Adrenal gland (tissue), 5 donors: ENCODE measurements at regions not wholly inside any gene's neighbourhood (a gene's known extent, or its start where the extent isn't known, plus 50 kb on each side); places are given as distances from the start of the nearest gene placed in this dataset.

Source experiments
- CTCF ChIP-seq, 6 experiments: fragments of 450-650 bp in 4 of 6; fragments of 200-600 bp in 2 of 6; sonication (generic) in 1 of 6; IDR thresholded peaks; 1 replicate in 5 of 6; 2 replicates in 1 of 6; pipeline versions ENCODE4 v1.5.1 to v1.8.0; 2016 to 2021; ENCODE audit warnings: antibody characterized with exemption in 6 of 6, mild to moderate bottlenecking in 2 of 6, moderate library complexity in 1 of 6
- POLR2A ChIP-seq, 2 donors: fragments of 450-650 bp; IDR thresholded peaks; one replicate each; pipeline ENCODE4 v1.6.1; 2017; ENCODE audit warnings: antibody characterized with exemption in 2 of 2, mild to moderate bottlenecking in 2 of 2, moderate library complexity in 1 of 2
- donor health status: DM: no; HTN: no; CAD: no.

GRCh38 chr16:64858076-64858475 lies 263.8 kb downstream of the CDH11 start:
- TF ChIP-seq CTCF (IDR thresholded peaks at IDR 0.05) (no peak), POLR2A (IDR thresholded peaks at IDR 0.05) (no peak)
